GM21619 (cell line): ENCODE measurements at regions not wholly inside any gene's neighbourhood (a gene's known extent, or its start where the extent isn't known, plus 50 kb on each side); places are given as distances from the start of the nearest gene placed in this dataset.

Source experiments
- ATAC-seq: cut with Tn5 transposase; IDR thresholded peaks from one replicate; pipeline ENCODE4 v1.9.1; 2021; ENCODE audit not compliant: unreplicated experiment

GRCh38 chr21:35705237-35705887 is 355.0 kb downstream of the SETD4 start:
- ATAC-seq, result no peak

- ATAC-seq, result no peak
These were observed 356.6 kb downstream of the SETD4 start for GRCh38 chr21:35703704-35704103.

GRCh38 chr21:35699361-35699760 is 361.0 kb downstream of the SETD4 start:
- no peak for ATAC-seq

DNA sequence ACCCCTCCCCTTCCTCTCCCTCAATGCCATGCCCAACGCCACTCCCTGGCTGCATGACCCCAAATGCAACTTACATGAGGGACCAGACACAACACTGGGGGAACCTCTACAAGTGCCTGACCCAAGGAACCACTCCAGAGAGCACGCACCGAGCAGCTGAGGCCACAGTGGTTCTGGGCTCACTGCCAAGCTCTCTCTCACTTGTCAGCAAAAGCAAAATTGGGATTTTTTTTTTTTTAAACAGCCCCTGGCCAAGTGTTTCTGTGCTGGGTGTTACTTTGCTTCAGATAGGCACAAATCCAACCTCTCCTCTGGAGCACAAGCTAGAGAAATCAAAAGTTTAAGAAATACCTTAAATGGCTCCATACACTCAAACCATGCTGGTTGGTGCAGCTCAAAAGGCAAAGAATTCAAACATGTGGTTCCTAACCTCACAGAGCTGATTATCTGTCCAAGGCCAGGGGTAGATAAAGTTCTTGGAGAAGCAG is 363.0 kb downstream of the SETD4 start:
- no peak for ATAC-seq

DNA sequence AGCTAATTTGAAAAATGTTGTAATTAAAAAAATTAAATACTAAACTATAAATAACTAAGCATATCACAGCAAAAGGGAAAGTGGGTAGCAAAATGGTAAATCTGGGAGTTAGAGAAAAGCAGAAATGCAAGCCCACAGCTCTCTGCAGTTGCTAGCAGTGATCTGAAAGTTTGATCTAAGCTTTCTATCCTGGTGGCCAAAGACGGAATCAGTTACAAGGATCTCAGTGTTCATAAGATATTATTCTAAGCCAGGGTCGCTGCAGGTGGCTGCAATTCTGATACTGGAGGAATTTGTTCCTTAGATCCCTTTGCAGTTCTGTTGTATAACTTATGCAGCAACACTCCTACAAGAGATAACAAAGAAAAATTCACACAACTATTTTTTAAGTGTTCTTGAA is 363.7 kb downstream of the SETD4 start:
- ATAC-seq, result no peak

DNA sequence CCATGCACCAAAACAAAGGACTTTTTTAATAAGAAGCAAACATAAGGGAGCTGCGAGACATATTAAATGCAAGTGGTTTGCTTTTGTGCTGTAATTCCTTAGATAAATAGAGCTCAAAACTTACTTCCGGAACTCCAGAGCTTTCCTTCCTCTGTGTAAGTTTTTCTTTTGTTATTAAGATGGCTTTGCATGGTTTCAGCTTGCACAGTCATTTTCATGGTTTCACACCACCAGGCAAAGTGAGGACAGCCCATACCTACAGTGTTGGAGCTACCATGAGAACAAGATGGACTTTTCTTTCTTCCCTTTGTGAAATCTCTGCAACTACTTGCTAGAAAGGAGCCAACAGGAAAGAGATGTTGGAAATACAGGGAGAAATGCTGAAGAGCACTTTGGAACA is 368.0 kb downstream of the SETD4 start:
- no peak for ATAC-seq

GRCh38 chr21:35690436-35690835 is 369.9 kb downstream of the SETD4 start:
- no peak for ATAC-seq

DNA sequence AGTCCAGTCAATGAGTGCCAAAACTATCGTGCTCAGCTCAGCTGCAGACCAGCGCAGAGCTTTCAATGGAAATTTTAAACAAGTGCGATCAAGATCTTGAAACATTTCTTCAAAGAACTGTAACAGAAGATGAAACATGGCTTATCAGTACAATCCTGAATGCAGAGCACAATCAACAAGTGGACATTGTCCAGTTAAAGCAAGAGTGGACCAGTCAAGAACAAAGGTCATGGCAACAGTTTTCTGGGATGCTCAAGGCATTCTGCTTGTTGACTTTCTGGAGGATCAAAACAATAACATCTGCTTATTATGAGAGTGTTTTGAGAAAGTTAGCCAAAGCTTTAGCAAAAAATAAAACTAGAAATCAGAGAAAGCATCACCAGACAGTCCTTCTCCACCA is 374.2 kb downstream of the SETD4 start:
- no peak for ATAC-seq

GRCh38 chr21:35683664-35684304 is 376.5 kb downstream of the SETD4 start:
- no peak for ATAC-seq

GRCh38 chr21:35682904-35683549 is 377.3 kb downstream of the SETD4 start:
- ATAC-seq, result no peak

DNA sequence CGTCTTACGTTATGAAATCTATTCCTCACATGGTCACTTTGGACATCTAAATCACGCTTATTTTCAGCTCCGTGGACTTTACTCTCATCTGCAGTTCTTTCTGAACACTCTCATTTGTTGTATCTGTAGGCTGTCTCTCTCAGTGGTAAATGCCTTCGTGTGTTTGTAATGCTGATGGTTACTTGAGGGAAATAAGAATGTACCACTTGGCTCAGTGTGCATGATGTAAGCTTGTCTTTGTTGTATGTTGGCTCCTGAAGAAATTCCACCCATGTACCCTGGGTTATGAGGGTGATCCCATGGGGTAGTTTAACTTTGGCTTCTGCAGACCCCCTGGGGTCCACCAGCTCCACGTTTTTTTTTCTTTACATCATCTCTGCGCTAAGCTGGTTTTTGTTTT is 378.4 kb downstream of the SETD4 start:
- no peak for ATAC-seq

GRCh38 chr21:35679076-35679475 is 381.2 kb downstream of the SETD4 start:
- no peak for ATAC-seq

DNA sequence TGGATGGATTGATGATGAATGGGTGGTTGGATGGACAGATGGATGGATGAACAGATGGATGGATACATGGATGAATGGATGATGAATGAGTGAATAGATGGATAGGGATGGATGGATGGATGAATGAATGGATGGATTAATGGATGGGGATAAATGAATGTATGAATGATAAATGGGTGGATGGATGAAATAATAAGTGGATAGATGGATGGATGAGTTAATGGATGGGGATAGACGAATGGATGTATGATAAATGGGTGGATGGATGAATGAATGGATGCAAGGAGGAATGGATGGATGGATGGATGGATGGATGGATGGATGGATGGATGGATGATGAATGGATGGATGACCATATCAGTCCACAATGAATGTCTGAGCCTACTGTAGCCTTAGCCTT is 381.9 kb downstream of the SETD4 start:
- ATAC-seq, result no peak

- no peak for ATAC-seq
These were observed 383.0 kb downstream of the SETD4 start for GRCh38 chr21:35677298-35677841.

GRCh38 chr21:35674895-35675470 is 385.3 kb downstream of the SETD4 start:
- no peak for ATAC-seq

DNA sequence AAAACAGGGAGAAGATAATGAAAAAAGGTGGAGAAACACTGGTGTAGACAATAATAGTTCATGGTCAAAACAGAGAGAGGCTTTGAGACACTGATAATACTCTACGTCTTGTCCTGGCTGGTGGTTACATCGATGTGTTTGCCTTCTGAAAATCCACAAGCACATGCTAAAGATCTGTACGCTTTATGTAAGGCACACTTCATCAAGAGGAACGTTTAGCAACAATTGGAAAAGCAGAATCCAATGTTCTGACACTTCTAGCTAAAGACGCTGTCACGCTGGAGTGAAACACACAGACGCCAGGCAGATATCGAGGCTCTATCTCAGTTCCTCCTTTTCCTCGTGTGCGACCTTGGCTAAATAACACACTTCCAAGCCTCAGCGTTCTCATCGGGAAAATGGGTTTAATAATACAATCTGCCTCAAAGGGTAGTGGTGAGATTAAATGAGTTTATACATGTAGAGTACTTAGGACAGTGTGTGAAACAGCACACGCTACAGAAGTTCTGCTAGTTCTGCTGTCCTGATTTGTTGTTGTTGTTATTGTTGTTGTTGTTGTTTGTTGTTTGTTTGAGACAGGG is 386.1 kb downstream of the SETD4 start:
- no peak for ATAC-seq

- ATAC-seq, result no peak
These were observed 388.0 kb downstream of the SETD4 start for GRCh38 chr21:35672313-35672712.

DNA sequence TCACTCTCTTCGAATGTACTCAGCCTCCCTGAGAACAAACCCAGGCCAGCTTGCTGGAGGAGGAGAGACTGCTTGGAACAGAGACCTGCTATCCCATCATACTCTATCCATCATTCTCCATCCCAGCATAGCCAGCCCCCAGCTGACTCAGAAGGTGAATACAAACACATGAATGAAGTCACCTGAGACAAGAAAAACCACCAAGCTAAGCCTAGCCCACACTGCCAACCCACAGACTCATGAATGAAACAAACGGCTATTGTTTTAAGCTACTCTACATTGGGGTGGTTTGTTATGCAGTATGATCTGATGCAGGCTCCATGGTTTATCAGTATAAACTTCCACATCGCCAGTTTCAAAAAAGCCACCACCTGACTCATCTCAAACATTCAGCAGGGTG is 395.6 kb downstream of the SETD4 start:
- no peak for ATAC-seq

DNA sequence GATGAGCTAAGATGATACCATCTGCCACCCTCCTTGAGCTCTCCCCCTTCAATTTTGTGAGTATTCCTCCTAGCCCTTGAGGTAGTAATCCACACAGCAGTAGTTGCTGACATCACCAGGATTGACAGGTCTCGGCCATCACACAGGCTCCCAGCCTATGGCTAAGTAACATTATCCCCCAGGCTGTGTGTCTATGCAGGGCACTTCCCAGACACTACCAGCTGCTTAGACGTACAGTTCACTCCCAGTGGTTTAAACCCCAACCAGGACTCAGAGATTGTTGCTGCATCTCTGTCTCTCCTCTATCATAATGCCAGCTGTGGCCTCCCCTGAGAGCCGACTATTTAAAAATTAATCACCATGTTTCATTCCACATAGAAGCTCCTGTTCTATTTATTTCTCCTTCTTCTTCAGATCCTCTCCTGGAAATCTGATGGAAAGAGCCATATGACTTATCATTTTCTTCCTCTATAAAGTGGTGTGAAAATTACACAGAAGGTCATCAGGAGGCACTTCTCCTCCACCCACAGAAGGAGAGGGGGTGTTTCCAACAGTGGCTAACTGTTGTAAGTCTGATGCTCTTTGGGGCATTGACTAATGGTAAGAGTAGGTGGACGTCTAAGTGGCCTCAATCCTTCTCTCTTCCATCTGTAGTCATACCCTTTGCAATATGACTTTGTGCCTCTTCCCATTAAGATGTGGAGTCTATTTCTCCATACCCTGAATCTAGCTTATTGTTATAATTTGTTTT is 396.3 kb downstream of the SETD4 start:
- no peak for ATAC-seq

- no peak for ATAC-seq
These were observed 402.1 kb downstream of the SETD4 start for GRCh38 chr21:35658242-35658641.

DNA sequence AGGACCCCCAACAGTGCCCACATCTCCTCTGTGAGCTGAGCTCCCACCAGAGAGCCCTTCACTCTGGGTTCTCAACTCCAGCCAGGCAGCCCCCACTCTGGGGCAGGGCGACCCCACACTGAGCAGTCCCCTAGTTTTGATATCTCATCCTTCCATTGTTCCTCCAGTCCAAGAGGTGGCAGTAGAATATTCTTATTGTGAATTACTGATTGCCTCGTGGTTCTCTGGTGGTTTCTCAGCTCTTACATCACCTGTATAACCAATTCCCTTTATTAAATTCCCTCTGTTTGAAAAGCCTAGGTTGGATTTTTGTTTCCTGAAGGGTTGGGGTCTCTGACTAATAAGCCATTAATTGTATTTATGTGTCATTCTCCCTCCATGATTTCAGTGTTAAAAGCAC is 407.5 kb downstream of the SETD4 start:
- ATAC-seq, result no peak
